ENCODE measurements at regions not wholly inside any gene's neighbourhood (a gene's known extent, or its start where the extent isn't known, plus 50 kb on each side); places are given as distances from the start of the nearest gene placed in this dataset.

DNA sequence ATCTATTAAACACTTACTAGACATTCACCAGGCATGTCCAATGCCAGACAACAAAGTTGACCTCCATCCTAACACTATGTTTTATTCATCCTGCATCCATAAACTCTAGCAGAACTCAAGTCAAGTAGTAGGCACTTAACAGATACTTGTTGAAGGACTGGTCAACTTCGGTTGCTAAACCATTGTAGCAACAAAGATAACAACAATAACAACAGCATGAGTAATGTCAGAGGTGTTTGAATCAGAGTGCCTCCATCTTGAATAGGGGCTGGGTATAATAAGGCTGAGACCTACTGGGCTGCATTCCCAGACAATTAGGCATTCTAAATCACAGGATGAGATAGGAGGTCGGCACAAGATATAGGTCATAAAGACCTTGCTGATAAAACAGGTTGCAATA is 180.5 kb upstream of the ZNF462 start:
- DNase-seq: no peak

DNA sequence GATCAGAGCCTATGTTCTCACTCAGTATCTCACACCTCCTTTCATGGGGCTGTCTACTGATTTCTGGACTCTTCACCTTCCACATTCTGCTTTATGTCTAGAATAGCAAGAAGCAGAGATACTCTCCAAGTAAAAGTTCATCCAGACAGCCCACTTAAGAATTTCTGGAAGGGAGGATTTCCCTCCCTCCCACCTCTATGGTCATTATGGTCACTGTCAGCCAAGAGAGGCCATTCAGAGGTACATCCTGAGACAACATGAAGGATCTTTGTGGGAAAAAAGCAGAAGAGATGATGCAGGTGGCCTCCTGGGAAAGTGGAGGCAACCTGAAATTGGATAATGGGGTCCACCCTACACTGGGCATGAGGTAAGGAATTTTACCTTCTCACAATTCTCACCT is 179.5 kb upstream of the ZNF462 start:
- no peak for DNase-seq

DNA sequence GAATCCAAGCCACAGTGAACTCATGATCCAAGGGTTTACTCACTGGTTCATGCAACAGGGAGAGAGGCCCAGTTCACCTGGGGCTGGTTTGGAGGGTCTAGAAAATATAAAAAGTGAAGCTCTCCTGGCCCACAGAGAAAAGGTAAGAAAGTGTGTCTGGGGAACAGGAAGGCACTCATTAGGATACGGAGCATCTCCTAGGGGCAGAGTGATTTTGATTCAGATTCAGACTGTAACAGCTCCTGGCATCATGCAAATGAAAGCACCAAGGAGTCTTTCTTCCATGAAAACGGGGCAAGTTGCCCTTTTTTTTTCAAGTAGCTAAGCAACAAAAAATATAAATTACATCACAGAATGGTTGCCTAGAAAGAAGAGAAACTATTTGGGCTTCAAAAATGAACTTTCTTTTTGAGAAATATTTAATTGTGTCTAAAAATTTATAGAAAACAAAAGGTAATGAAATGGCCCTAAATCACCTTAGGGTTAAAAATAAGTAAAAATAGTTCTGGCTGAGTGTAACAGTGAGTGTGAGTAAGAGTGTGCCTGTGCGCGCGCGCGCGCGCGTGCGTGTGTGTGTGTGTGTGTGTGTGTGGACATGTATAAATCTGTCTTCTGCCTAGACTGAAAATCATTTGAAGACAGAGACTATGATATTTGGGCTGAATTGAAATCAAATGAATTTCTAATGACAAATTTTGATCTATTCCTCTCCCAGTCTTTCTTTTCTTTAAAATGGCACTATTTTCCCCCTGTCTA is 177.8 kb upstream of the ZNF462 start:
- no peak for DNase-seq

DNA sequence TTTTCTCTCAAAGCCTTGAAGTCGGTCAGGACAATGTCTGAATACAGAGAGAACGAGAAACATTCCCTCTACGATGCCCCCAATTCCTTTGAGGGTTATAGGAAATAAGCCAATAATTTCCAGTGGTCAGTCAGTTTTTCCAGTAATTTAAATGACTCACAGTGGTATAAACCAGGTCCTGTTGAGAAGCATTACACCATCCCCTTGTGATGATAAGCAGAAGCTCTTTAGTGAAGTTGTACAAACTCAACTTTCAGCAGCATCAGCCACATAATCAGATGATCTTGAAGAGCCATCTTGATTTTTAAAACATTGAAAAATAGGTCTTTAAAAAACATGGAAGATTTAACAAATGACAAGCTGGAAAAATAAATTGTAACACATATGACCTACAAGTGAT is 173.9 kb upstream of the ZNF462 start:
- no peak for DNase-seq

DNA sequence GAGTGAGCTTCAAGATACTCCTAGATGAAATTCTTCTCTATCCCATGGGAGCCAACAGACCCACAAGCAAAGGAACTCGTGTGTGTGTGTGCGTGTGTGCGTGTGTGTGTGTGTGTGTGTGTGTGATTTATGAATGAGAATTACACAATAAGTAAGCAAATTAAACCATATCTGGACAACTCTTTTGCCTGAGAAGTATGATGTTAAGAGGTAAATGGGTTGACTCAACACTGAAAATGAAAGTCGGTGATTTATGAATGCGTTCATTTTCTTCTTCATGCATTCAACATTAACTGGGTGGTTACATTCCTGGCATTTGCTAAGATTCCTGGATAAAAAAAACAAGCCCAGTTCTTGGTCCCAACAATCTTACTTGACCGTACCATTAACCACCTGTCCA is 171.3 kb upstream of the ZNF462 start:
- DNase-seq: no peak

DNA sequence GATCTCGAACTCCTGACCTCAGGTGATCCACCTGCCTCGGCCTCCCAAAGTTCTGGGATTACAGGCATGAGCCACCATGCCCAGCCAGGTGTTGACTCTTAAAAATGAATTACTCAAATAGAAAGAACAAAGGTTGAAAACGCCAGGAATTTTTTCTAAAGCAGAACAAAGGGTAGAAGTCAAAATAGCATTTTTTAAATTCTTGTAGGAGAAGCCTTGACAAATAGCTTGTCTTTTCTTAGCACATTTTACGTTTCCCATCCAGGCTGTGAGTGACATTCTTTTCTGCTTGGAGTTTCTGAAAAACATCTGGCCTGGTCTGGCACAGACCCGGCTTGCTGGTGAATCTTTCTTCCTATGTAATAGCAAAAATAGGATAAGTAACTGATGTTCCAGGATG is 169.4 kb upstream of the ZNF462 start:
- no peak for DNase-seq

DNA sequence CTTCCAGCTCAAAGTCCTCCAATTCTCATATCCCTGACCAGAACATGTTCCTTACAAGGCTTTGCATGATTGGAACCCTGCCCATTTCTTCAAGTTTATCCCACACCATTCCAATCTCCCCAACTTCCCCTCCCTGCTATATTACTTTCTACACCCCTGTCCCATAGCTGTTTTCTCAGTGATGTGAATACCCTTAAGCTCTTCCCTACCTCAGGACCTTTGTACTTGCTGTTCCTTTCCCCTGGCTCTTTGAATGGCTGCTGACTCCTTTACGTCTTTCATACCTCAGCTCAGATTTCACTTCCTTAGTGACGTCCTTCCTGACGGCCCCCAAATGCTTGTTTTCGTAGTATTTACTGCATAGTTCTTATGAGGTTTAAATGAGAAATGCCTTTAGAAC is 166.2 kb upstream of the ZNF462 start:
- no peak for DNase-seq

GRCh38 chr9:106697390-106697749 is 165.6 kb upstream of the ZNF462 start:
- no peak for DNase-seq

DNA sequence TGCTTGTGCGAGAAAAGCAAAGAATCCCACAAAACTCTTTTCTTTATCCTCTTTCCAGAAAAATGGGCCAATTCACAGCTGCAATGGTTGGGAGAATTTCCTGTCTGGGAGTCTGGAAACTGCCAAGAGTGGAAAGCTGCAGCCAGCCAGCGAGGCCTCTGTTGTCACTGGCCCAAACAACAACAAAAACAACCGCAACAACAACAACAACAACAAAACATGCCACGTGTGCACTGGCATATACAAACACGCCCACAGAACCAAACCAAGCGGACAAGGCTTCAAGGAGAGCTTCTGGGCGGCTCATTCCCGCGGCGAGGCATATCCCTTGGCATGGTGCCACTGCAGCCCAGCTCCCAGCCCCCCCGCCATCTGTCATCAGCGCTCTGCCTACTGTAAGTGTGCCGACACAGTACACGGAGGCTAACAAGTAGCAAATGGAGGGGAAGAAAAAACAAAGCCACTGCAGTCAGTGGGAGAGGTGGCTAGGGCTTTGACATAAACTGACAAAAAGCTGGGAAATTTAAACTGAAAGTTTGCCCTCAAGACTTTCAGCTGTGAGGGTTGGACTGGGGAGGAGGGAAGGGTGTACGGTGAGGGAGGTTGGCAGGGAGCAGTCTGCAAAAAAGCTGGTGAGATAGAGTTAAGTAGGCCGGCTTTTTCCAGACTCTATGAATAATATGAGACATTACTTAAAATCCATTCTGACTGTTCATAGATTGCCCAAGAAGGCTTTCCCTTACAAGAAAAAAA is 165.0 kb upstream of the ZNF462 start:
- DNase-seq: no peak

DNA sequence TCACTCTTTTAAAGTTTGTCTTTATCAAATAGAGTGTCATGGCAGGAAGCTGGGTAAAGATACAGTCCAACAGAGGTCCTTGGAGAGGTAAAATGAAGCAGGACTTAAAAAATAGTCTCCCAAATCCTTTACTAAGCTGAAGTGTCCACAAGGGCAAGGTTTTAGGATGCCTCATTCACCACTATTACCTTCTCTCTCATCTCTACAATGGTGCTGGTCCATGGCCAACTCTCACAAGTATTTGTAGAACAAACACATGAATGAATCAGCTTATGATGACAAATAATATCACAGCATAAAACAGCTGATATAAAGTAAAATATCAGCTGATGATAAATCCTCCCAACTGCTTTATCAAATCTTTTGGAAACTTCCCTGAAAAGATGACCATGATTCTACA is 162.3 kb upstream of the ZNF462 start:
- DNase-seq: no peak

GRCh38 chr9:106701611-106702010 is 161.4 kb upstream of the ZNF462 start:
- DNase-seq: no peak

DNA sequence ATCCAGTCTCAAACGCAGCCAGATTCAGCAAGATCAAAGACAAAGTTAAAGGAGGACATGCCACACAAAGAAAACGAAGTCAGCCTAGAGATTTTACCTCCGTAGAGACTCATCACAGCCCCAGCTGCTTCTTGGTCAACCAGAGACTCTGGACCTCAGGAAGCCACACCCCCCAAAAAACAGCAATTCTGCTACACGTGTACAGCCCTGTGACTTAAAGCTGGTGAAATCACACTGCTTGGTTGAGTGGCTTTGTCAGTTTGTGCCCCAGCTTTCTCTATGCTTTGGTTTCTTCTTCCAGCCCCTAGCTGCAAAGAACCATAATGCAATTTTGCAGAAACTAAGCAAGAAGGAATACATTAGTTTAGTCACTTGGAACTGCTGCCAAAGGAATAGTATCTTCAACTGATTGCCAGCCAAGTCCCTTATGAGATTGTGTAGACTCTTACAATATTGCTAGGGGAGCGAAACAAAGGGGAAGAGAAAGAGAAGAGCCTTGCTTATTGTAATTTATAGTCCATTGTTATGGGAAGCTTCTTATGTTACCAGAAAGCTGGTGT is 158.8 kb upstream of the ZNF462 start:
- no peak for DNase-seq

GRCh38 chr9:106707291-106707690 is 155.7 kb upstream of the ZNF462 start:
- DNase-seq: no peak

- DNase-seq: no peak
Observed at GRCh38 chr9:106707738-106708474, 155.1 kb upstream of the ZNF462 start.

DNA sequence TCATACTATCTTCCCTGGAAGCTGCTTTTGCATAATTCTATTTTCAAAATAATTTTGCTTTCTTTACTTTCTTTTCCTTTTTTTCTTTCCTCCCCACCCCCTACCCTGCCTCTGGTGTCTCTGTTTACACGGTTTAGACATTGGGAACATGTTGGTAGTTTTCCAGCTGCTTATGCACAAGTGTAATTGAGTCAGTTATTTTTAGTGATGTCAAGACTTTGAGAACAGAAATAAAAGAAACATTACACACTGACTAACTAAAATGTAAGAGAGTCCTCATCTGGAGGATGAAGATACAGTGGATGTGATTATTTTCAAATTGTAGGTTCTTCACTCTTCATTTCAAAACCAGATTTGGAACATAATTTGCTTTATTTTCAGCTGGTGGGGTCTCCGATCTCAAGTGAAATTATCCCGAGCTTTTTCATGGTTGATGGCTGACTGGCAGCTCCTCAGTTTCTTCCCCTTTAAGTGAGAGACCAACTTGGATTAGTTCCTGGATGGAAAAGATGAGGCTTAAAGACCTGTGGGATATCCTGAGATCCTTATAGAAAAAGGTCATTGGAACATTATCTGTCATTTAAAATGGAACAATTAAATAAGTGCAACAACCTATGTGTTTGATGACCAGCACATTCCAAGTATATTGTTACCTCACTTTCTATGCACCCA is 154.4 kb upstream of the ZNF462 start:
- DNase-seq: no peak

DNA sequence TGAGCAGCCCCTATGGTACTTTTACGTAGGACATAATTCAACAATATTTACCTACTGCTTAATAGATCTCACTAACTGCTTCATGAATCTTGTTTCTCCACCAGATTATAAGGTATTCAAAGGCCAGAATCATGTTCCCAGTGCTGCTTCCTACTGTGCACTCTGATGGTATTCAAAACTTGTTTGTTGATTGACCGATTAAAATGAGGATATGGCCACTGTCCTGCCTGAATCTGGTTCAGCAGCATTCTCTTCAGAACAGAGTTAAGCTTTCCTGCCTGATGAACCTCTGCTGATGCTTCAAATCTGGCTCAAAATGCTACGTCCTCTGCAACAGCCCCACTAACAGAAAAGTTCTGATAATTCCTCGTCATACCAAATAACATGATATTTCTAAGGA is 150.7 kb upstream of the ZNF462 start:
- DNase-seq: no peak

DNA sequence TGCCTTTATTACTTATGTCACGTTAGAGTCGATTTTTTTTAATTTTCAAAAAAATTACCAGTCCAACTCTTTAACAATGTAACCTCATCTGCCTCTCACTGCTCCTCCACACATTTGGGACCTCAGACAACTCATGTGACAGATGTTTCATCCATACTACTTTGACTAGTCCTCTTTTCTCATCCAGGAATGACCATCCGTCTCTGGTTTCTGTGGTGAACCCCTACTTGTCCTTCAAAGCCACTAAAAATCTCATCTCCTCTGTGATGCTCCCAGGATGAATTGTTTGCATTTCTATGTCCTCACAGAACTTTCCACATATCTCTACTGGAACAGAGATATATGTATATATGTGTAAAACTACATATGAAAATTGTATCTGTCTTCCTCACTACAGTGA is 149.8 kb upstream of the ZNF462 start:
- DNase-seq: no peak

GRCh38 chr9:106716820-106717219 is 146.1 kb upstream of the ZNF462 start:
- DNase-seq: no peak

DNA sequence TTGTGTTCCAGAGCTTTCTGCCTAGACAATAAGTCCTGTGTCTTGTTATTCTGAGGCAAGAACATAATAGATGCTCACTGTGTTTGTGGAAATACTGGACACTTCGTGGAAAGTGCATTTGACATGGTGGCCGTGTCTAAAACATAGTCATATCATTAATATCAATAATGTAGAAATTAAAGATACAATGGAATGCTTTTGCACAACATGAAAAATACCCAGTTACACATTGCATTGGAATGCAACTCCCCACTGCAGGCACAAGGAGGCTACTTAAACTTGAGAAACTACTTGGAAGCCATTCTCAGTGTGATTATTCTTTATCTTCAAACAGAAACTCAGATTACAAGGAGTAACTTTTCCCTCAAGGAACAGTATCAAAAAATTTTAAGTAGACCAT is 145.3 kb upstream of the ZNF462 start:
- no peak for DNase-seq

- DNase-seq: no peak
Observed at GRCh38 chr9:106718936-106719335, 144.0 kb upstream of the ZNF462 start.

DNA sequence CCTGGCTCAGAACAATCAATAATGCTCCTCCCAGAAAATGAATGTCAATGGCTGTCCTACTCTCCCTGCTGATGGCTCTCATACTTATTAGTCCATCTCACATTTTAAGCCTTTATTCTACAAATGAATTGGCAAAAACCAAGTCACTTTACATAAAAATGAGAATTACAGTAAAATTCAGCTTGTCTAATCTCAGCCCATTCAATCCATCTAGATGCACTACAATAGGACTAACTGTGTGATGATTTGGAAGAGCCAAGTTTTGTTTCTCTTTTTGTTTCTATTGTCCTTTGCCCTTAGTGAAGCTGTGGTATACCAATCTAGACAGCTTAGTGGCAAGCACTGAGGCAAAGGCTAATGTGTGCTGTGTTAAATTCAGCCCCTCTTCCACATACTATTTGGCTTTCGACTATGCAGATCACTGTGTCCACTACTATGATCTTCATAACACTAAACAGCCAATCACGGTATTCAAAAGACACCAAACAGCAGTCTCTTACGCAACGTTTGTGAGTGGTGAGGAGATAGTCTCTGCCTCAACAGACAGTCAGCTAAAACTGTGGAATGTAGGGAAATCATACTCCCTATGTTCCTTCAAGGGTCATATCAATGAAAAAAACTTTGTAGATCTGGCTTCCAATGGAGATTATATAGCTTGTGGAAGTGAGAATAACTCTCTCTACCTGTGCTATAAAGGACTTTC is 140.8 kb upstream of the ZNF462 start:
- no peak for DNase-seq

DNA sequence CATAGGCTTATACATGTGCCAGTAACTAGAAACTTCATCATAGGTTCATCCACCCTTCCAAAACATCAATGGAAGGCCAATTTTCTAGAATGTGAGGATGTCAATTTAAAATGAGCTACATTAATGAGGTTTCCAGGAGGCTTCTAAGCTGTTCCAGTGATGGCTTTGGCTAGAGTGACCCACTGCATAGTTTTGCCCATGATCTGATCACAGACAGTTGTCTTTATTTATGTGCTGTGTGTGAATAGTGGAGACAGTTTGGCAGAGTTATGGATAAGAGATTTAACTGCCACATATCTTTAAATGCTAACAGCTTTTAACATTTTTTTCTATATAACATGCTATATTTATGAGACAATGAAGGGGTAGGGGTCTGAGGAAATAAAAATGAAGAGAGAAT is 139.0 kb upstream of the ZNF462 start:
- no peak for DNase-seq

- no peak for DNase-seq
Observed at GRCh38 chr9:106724566-106724965, 138.4 kb upstream of the ZNF462 start.

All from stimulated activated CD4-positive, alpha-beta T cell treated with anti-CD3 and anti-CD28 coated beads, Interleukin-15, amount 100 ng/mL, for 24 hours (primary cell).